Adipocyte (in vitro differentiated cells): ENCODE measurements at regions not wholly inside any gene's neighbourhood (a gene's known extent, or its start where the extent isn't known, plus 50 kb on each side); places are given as distances from the start of the nearest gene placed in this dataset.
"Not testable (repeated sequence)": the region's sequence is repeated elsewhere in the genome, so short reads cannot be mapped to it uniquely, and the experiment has no call there.

Experiments
- DNase-seq: peaks from one replicate; pipeline ENCODE4 v3.0.0-alpha.2; 2015; ENCODE audit warnings: low read depth
- H3K27me3 ChIP-seq: replicated peaks from 2 replicates; pipeline ENCODE4 v1.7.0; 2013; ENCODE audit warnings: mild to moderate bottlenecking, low read length, moderate library complexity; ENCODE audit not compliant: control insufficient read depth, insufficient read depth
- H3K36me3 ChIP-seq: 2 replicates; pipeline ENCODE4 v1.7.0; 2013; ENCODE audit warnings: low read length, mild to moderate bottlenecking, moderate library complexity; ENCODE audit not compliant: control insufficient read depth, insufficient read depth, severe bottlenecking
- H3K4me1 ChIP-seq: 2 replicates; pipeline ENCODE4 v1.7.0; 2013; ENCODE audit warnings: mild to moderate bottlenecking, low read length, moderate library complexity; ENCODE audit not compliant: control insufficient read depth, insufficient read depth
- H3K4me3 ChIP-seq: 2 replicates; pipeline ENCODE4 v1.7.0; 2013; ENCODE audit warnings: mild to moderate bottlenecking, low read length, moderate library complexity
- H3K9ac ChIP-seq: 2 replicates; pipeline ENCODE4 v1.7.0; 2013; ENCODE audit warnings: mild to moderate bottlenecking, low read length, moderate library complexity
- H3K9me3 ChIP-seq: 2 replicates; pipeline ENCODE4 v1.7.0; 2013; ENCODE audit warnings: mild to moderate bottlenecking, low read length, moderate library complexity; ENCODE audit not compliant: control insufficient read depth

- no peaks in the 10 kb centered on the region for H3K9me3 ChIP-seq
- H3K27me3 ChIP-seq: no peaks in the 10 kb centered on the region
- H3K4me3 ChIP-seq: no peak overlapping the region
- H3K4me1 ChIP-seq: no peaks in the 10 kb centered on the region
- H3K9ac ChIP-seq: no peak overlapping the region
- no peaks in the 10 kb centered on the region for H3K36me3 ChIP-seq
- DNase-seq: no peak
Measured at GRCh38 chr13:88754141-88754540, 1083.0 kb downstream of the SLITRK5 start.

GRCh38 chr13:88761145-88761544, 1090.0 kb downstream of the SLITRK5 start:
- Histone ChIP-seq H3K4me1 (no peaks in the 10 kb centered on the region), H3K4me3 (no peak overlapping the region), H3K27me3 (no peaks in the 10 kb centered on the region), H3K36me3 (no peaks in the 10 kb centered on the region), H3K9ac (no peak overlapping the region), H3K9me3 (no peaks in the 10 kb centered on the region)
- DNase-seq: no peak

- Histone ChIP-seq H3K4me1 (no peaks in the 10 kb centered on the region), H3K9ac (no peak overlapping the region), H3K27me3 (no peaks in the 10 kb centered on the region), H3K4me3 (no peak overlapping the region), H3K36me3 (no peaks in the 10 kb centered on the region), H3K9me3 (no peaks in the 10 kb centered on the region)
- DNase-seq: no peak
Measured at GRCh38 chr13:88764103-88764502, 1092.9 kb downstream of the SLITRK5 start.

GRCh38 chr13:88800505-88800904, 1129.3 kb downstream of the SLITRK5 start:
- DNase-seq: no peak
- peaks cover 4% of the 10 kb centered on the region for H3K4me1 ChIP-seq
- H3K4me3 ChIP-seq: no peak overlapping the region
- H3K9me3 ChIP-seq: no peaks in the 10 kb centered on the region
- no peaks in the 10 kb centered on the region for H3K36me3 ChIP-seq
- no peak overlapping the region for H3K9ac ChIP-seq
- H3K27me3 ChIP-seq: no peaks in the 10 kb centered on the region

- Histone ChIP-seq H3K9ac (no peak overlapping the region), H3K9me3 (no peaks in the 10 kb centered on the region), H3K4me1 (peaks cover 4% of the 10 kb centered on the region), H3K36me3 (no peaks in the 10 kb centered on the region), H3K4me3 (no peak overlapping the region), H3K27me3 (no peaks in the 10 kb centered on the region)
- DNase-seq: no peak
Measured at GRCh38 chr13:88801361-88801760, 1130.2 kb downstream of the SLITRK5 start.

GRCh38 chr13:88802886-88803285, 1131.7 kb downstream of the SLITRK5 start:
- no peak for DNase-seq
- Histone ChIP-seq H3K4me3 (no peak overlapping the region), H3K9me3 (no peaks in the 10 kb centered on the region), H3K27me3 (no peaks in the 10 kb centered on the region), H3K36me3 (no peaks in the 10 kb centered on the region), H3K4me1 (peaks cover 4% of the 10 kb centered on the region), H3K9ac (no peak overlapping the region)

- H3K4me1 ChIP-seq: peaks cover 4% of the 10 kb centered on the region
- H3K9ac ChIP-seq: no peak overlapping the region
- no peaks in the 10 kb centered on the region for H3K36me3 ChIP-seq
- H3K4me3 ChIP-seq: no peak overlapping the region
- H3K27me3 ChIP-seq: no peaks in the 10 kb centered on the region
- no peak for DNase-seq
- peaks cover 3% of the 10 kb centered on the region for H3K9me3 ChIP-seq
Measured at GRCh38 chr13:88806438-88806837, 1135.3 kb downstream of the SLITRK5 start.

- no peak overlapping the region for H3K9ac ChIP-seq
- no peak overlapping the region for H3K4me3 ChIP-seq
- H3K27me3 ChIP-seq: no peaks in the 10 kb centered on the region
- no peaks in the 10 kb centered on the region for H3K36me3 ChIP-seq
- no peak for DNase-seq
- no peaks in the 10 kb centered on the region for H3K4me1 ChIP-seq
- peaks cover 4% of the 10 kb centered on the region for H3K9me3 ChIP-seq
Measured at GRCh38 chr13:88817560-88817959, 1146.4 kb downstream of the SLITRK5 start.

- H3K9me3 ChIP-seq: no peaks in the 10 kb centered on the region
- H3K4me3 ChIP-seq: no peak overlapping the region
- no peaks in the 10 kb centered on the region for H3K27me3 ChIP-seq
- no peaks in the 10 kb centered on the region for H3K4me1 ChIP-seq
- no peaks in the 10 kb centered on the region for H3K36me3 ChIP-seq
- no peak overlapping the region for H3K9ac ChIP-seq
- no peak for DNase-seq
Measured at GRCh38 chr13:88823114-88823513, 1151.9 kb downstream of the SLITRK5 start.

- no peak overlapping the region for H3K9ac ChIP-seq
- no peaks in the 10 kb centered on the region for H3K27me3 ChIP-seq
- no peaks in the 10 kb centered on the region for H3K9me3 ChIP-seq
- H3K36me3 ChIP-seq: no peaks in the 10 kb centered on the region
- H3K4me1 ChIP-seq: no peaks in the 10 kb centered on the region
- no peak overlapping the region for H3K4me3 ChIP-seq
- DNase-seq: no peak
Measured at GRCh38 chr13:88824218-88824617, 1153.0 kb downstream of the SLITRK5 start.

- Histone ChIP-seq H3K27me3 (no peaks in the 10 kb centered on the region), H3K9me3 (no peaks in the 10 kb centered on the region), H3K4me1 (no peaks in the 10 kb centered on the region), H3K4me3 (no peak overlapping the region), H3K36me3 (no peaks in the 10 kb centered on the region), H3K9ac (no peak overlapping the region)
- DNase-seq: no peak
Measured at GRCh38 chr13:88840085-88840484, 1168.9 kb downstream of the SLITRK5 start.

GRCh38 chr13:88852293-88852692, 1181.1 kb downstream of the SLITRK5 start:
- not testable (repeated sequence) for H3K4me1 ChIP-seq, H3K9ac ChIP-seq, H3K4me3 ChIP-seq, H3K36me3 ChIP-seq, H3K27me3 ChIP-seq, H3K9me3 ChIP-seq, DNase-seq
